MM.1S (cell line): ENCODE measurements at regions not wholly inside any gene's neighbourhood (a gene's known extent, or its start where the extent isn't known, plus 50 kb on each side); places are given as distances from the start of the nearest gene placed in this dataset.

ENCODE experiments used
- DNase-seq: peaks from one replicate; pipeline ENCODE4 v3.0.0-alpha.2; 2015
- H2AFZ ChIP-seq: fragments of 300-600 bp; sonication (generic); 2 replicates; pipeline ENCODE4 v1.6.0; 2016; ENCODE audit warnings: antibody characterized with exemption, low read length
- H3F3A ChIP-seq: fragments of 300-600 bp; sonication (generic); 2 replicates; pipeline ENCODE4 v1.6.1; 2016; ENCODE audit warnings: mild to moderate bottlenecking, antibody characterized with exemption, low read length, moderate library complexity, mixed read lengths; ENCODE audit not compliant: insufficient read depth
- H3K27ac ChIP-seq: fragments of 300-600 bp; sonication (generic); 2 replicates; pipeline ENCODE4 v1.5.1; 2016; ENCODE audit warnings: mild to moderate bottlenecking, low read length
- H3K27me3 ChIP-seq: fragments of 300-600 bp; sonication (generic); replicated peaks from 2 replicates; pipeline ENCODE4 v1.6.0; 2016; ENCODE audit warnings: low read length; ENCODE audit not compliant: insufficient read depth
- H3K36me3 ChIP-seq: fragments of 300-600 bp; sonication (generic); replicated peaks from 2 replicates; pipeline ENCODE4 v1.6.1; 2016; ENCODE audit warnings: mild to moderate bottlenecking, low read length, mixed read lengths; ENCODE audit not compliant: insufficient read depth
- H3K4me1 ChIP-seq: fragments of 300-600 bp; sonication (generic); 2 replicates; pipeline ENCODE4 v1.6.1; 2016; ENCODE audit warnings: low read length, mixed read lengths
- H3K4me2 ChIP-seq: fragments of 300-600 bp; sonication (generic); 2 replicates; pipeline ENCODE4 v1.6.0; 2016; ENCODE audit warnings: low read depth, low read length
- H3K4me3 ChIP-seq: fragments of 300-600 bp; sonication (generic); 2 replicates; pipeline ENCODE4 v1.5.1; 2016; ENCODE audit warnings: low read length, mixed read lengths
- H3K79me2 ChIP-seq: fragments of 300-600 bp; sonication (generic); 2 replicates; pipeline ENCODE4 v1.6.1; 2016; ENCODE audit warnings: mixed run types, low read length, mixed read lengths
- H3K9ac ChIP-seq: fragments of 300-600 bp; sonication (generic); 2 replicates; pipeline ENCODE4 v1.6.1; 2016; ENCODE audit warnings: low read length, mixed read lengths
- H3K9me2 ChIP-seq: fragments of 300-600 bp; sonication (generic); replicated peaks from 2 replicates; pipeline ENCODE4 v1.6.1; 2016; ENCODE audit warnings: mild to moderate bottlenecking, low read length, mixed read lengths; ENCODE audit not compliant: insufficient read depth
- H3K9me3 ChIP-seq: fragments of 300-600 bp; sonication (generic); replicated peaks from 2 replicates; pipeline ENCODE4 v1.6.1; 2016; ENCODE audit warnings: mild to moderate bottlenecking, low read length, mixed read lengths; ENCODE audit not compliant: insufficient read depth
- H4K20me1 ChIP-seq: fragments of 300-600 bp; sonication (generic); 2 replicates; pipeline ENCODE4 v1.6.1; 2016; ENCODE audit warnings: mild to moderate bottlenecking, low read length, moderate library complexity, mixed read lengths; ENCODE audit not compliant: insufficient read depth
- CTCF ChIP-seq: fragments of 300-600 bp; sonication (generic); IDR thresholded peaks from 2 replicates; pipeline ENCODE4 v1.5.1; 2016; ENCODE audit warnings: antibody characterized with exemption, low read length, mixed read lengths
- EZH2 ChIP-seq: fragments of 300-600 bp; sonication (generic); optimal IDR thresholded peaks from 2 replicates; pipeline ENCODE3; 2017; ENCODE audit warnings: low read depth, mild to moderate bottlenecking, antibody characterized with exemption, low read length, mixed read lengths
- EZH2phosphoT487 ChIP-seq: fragments of 300-600 bp; sonication (generic); IDR thresholded peaks from 2 replicates; pipeline ENCODE4 v1.6.1; 2018; ENCODE audit warnings: antibody characterized with exemption, low read length

- H3K27ac ChIP-seq: no peak overlapping the region
- TF ChIP-seq CTCF (no peak), EZH2 (no peak), EZH2phosphoT487 (no peak)
- H2AFZ ChIP-seq: no peak overlapping the region
Observed at GRCh38 chr7:81210137-81211064, 291.6 kb upstream of the SEMA3C start.

DNA sequence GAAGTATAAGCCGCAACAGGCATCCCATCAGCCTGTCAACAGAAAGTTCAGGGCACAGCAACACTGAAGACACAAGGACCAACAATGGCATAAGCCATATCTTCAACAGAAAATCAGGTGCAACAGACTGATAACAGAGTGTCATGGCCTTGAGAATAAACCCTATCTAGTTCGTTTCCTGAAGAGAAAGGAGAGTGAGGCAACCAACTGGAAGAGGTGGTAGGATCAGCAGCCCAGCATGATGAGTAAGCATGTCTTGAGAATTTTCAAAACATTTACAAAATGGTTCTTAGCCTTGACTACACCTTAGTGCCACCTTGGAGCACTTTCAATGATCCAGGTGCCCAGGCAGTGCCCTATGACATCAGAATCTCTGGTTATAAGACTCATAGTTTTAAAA is 290.2 kb upstream of the SEMA3C start:
- no peak overlapping the region for H2AFZ ChIP-seq
- no peaks in the 10 kb centered on the region for H3K9me3 ChIP-seq
- no peak for TF ChIP-seq CTCF
- TF ChIP-seq EZH2: no peak
- no peak for TF ChIP-seq EZH2phosphoT487
- H4K20me1 ChIP-seq: no peaks in the 10 kb centered on the region
- H3K27me3 ChIP-seq: no peaks in the 10 kb centered on the region
- no peaks in the 10 kb centered on the region for H3F3A ChIP-seq
- H3K4me3 ChIP-seq: no peak overlapping the region
- no peaks in the 10 kb centered on the region for H3K79me2 ChIP-seq
- no peaks in the 10 kb centered on the region for H3K9me2 ChIP-seq
- DNase-seq: no peak
- H3K4me2 ChIP-seq: no peak overlapping the region
- H3K9ac ChIP-seq: no peak overlapping the region
- no peak overlapping the region for H3K27ac ChIP-seq
- H3K4me1 ChIP-seq: no peaks in the 10 kb centered on the region
- H3K36me3 ChIP-seq: no peaks in the 10 kb centered on the region

More at GRCh38 chr7:81210137-81211064, 291.6 kb upstream of the SEMA3C start:
- H3K4me3 ChIP-seq: no peak overlapping the region
- no peaks in the 10 kb centered on the region for H3K27me3 ChIP-seq
- H4K20me1 ChIP-seq: no peaks in the 10 kb centered on the region
- H3K4me2 ChIP-seq: no peak overlapping the region
- no peak overlapping the region for H3K9ac ChIP-seq
- H3K79me2 ChIP-seq: no peaks in the 10 kb centered on the region
- H3K9me3 ChIP-seq: no peaks in the 10 kb centered on the region
- H3K4me1 ChIP-seq: no peaks in the 10 kb centered on the region
- no peaks in the 10 kb centered on the region for H3K36me3 ChIP-seq
- H3F3A ChIP-seq: no peaks in the 10 kb centered on the region
- no peaks in the 10 kb centered on the region for H3K9me2 ChIP-seq
- DNase-seq: no peak

DNA sequence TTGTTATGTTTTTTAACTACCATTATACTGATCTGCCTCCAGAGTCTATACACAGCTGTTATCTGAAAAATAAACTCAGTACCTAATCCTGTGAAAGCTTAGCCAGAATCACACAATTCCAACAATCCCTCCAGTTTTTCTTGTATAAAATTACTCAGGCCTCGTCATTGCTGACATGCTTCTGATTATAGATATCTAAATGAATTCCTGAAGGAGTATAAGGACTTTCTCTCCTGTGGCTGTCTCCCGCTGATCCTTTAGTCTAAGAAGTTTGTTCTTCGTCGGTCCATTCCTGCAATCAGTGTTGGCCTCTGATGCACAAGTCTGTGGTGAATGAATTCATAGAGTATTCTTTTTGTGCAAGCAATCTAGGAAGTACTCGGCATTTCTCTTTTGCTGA is 288.9 kb upstream of the SEMA3C start:
- TF ChIP-seq EZH2phosphoT487: no peak
- TF ChIP-seq CTCF: no peak
- TF ChIP-seq EZH2: no peak
- no peaks in the 10 kb centered on the region for H3K4me1 ChIP-seq
- H3K79me2 ChIP-seq: no peaks in the 10 kb centered on the region
- H3K36me3 ChIP-seq: no peaks in the 10 kb centered on the region
- H3K27me3 ChIP-seq: no peaks in the 10 kb centered on the region
- H3K9me3 ChIP-seq: no peaks in the 10 kb centered on the region
- no peak overlapping the region for H3K27ac ChIP-seq
- no peaks in the 10 kb centered on the region for H3K9me2 ChIP-seq
- H3K4me2 ChIP-seq: no peak overlapping the region
- DNase-seq: no peak
- no peak overlapping the region for H3K4me3 ChIP-seq
- no peaks in the 10 kb centered on the region for H3F3A ChIP-seq
- no peaks in the 10 kb centered on the region for H4K20me1 ChIP-seq
- no peak overlapping the region for H2AFZ ChIP-seq
- H3K9ac ChIP-seq: no peak overlapping the region
